HepG2 (cell line): ENCODE measurements at regions not wholly inside any gene's neighbourhood (a gene's known extent, or its start where the extent isn't known, plus 50 kb on each side); places are given as distances from the start of the nearest gene placed in this dataset.

ENCODE experiments used
- ATAC-seq: fragments of 200-7000 bp; cut with Tn5 transposase; 3 replicates; pipeline ENCODE4 v1.9.1; 2020; ENCODE audit warnings: mild to moderate bottlenecking, moderate library complexity
- BruUV-seq: library from RNA; stranded (reverse); fragments of 400-500 nt; replicated peaks from 2 replicates; lab custom pipeline; 2021; lab: Mats Ljungman, UMichigan
- CTCF ChIA-PET: fragments of 300-600 bp; formaldehyde crosslinking; extraction: SDS; loops from one replicate; lab custom pipeline; 2021; ENCODE audit warnings: low total read pairs, inconsistent platforms, low intra/inter-chr PET ratio; lab: Yijun Ruan, JAX
- POLR2A ChIA-PET: fragments of 350-600 bp; sonication (Branson Sonifier 250); formaldehyde crosslinking; loops from one replicate; lab custom pipeline; 2020; ENCODE audit warnings: antibody characterized with exemption, inconsistent platforms; lab: Yijun Ruan, JAX
- DNase-seq: peaks from one replicate; pipeline ENCODE4 v3.0.0-alpha.2; 2015; ENCODE audit warnings: low spot score
- FAIRE-seq: peaks from 3 replicates; lab custom pipeline; 2011; peaks lifted over from hg19 to GRCh38; lab: Jason Lieb, UNC
- H2AFZ ChIP-seq: one replicate; pipeline ENCODE4 v1.6.1; 2011; ENCODE audit warnings: low read length, inconsistent platforms
- H3K27ac ChIP-seq: fragments of 300-600 bp; 3 replicates; pipeline ENCODE4 v1.8.0; 2011; ENCODE audit warnings: mixed run types, mild to moderate bottlenecking, mixed read lengths, low read length, inconsistent platforms; ENCODE audit not compliant: insufficient read depth; ENCODE audit errors: extremely low read length
- H3K27me3 ChIP-seq, 2 experiments: fragments of 200-600 bp in 1 of 2; 2 replicates in 1 of 2; 3 replicates in 1 of 2; pipeline versions ENCODE4 v1.6.0 to v1.8.0; 2011; ENCODE audit warnings: low read length in 2 of 2, mild to moderate bottlenecking in 2 of 2, moderate library complexity in 2 of 2, inconsistent platforms in 1 of 2; ENCODE audit not compliant: insufficient read depth in 2 of 2, control insufficient read depth in 1 of 2
- H3K36me3 ChIP-seq, 2 experiments: fragments of 200-600 bp in 1 of 2; replicated peaks in 1 of 2; 2 replicates in 1 of 2; 3 replicates in 1 of 2; pipeline versions ENCODE4 v1.5.1 to v1.8.0; 2011; ENCODE audit warnings: low read length in 2 of 2, inconsistent platforms in 1 of 2; ENCODE audit not compliant: insufficient read depth in 2 of 2, control insufficient read depth in 1 of 2
- H3K4me1 ChIP-seq: 2 replicates; pipeline ENCODE4 v1.5.1; 2012; ENCODE audit warnings: low read length, inconsistent platforms; ENCODE audit not compliant: insufficient read depth
- H3K4me2 ChIP-seq: 2 replicates; pipeline ENCODE4 v1.6.0; 2011; ENCODE audit warnings: low read depth, low read length, inconsistent platforms
- H3K4me3 ChIP-seq, 3 experiments: fragments of 200-600 bp in 1 of 3; sonication (generic), shearing (Covaris generic) in 1 of 3; replicated peaks in 1 of 3; 2 replicates each; pipeline ENCODE4 v1.5.1; 2011 to 2016; ENCODE audit warnings: low read length in 3 of 3, inconsistent platforms in 2 of 3, low read depth in 2 of 3, mild to moderate bottlenecking in 2 of 3, control low read depth in 1 of 3, mixed read lengths in 1 of 3; ENCODE audit not compliant: insufficient read depth in 1 of 3
- H3K79me2 ChIP-seq: one replicate; pipeline ENCODE4 v1.6.1; 2011; ENCODE audit warnings: low read length, inconsistent platforms; ENCODE audit not compliant: insufficient read depth
- H3K9ac ChIP-seq: 2 replicates; pipeline ENCODE4 v1.6.0; 2011; ENCODE audit warnings: mild to moderate bottlenecking, low read depth, low read length, inconsistent platforms; ENCODE audit not compliant: insufficient read depth
- H3K9me3 ChIP-seq: 2 replicates; pipeline ENCODE4 v1.5.1; 2012; ENCODE audit warnings: mild to moderate bottlenecking, low read length
- H4K20me1 ChIP-seq: 2 replicates; pipeline ENCODE4 v1.6.0; 2011; ENCODE audit warnings: inconsistent platforms, mild to moderate bottlenecking, low read length, moderate library complexity; ENCODE audit not compliant: insufficient read depth
- ETV5 ChIP-seq: IDR thresholded peaks from 2 replicates; pipeline ENCODE4 v1.6.1; 2018; ENCODE audit warnings: missing biosample characterization, missing genetic modification reagents, inconsistent platforms, borderline replicate concordance
- ETV6 ChIP-seq: sonication (generic); formaldehyde crosslinking; conservative IDR thresholded peaks from 2 replicates; pipeline ENCODE4 v1.4.0; 2020; ENCODE audit warnings: missing genetic modification reagents
- KDM2A ChIP-seq: sonication (generic); formaldehyde crosslinking; IDR thresholded peaks from 2 replicates; pipeline ENCODE4 v1.4.0; 2020; ENCODE audit warnings: low read depth, missing genetic modification reagents, borderline replicate concordance
- RAD21 ChIP-seq: fragments of 450-650 bp; formaldehyde crosslinking; IDR thresholded peaks from 2 replicates; pipeline ENCODE4 v1.5.0; 2020; ENCODE audit warnings: mild to moderate bottlenecking
- RBAK ChIP-seq: sonication (generic); formaldehyde crosslinking; IDR thresholded peaks from 2 replicates; pipeline ENCODE4 v1.5.1; 2020; ENCODE audit warnings: mild to moderate bottlenecking, missing genetic modification reagents
- RFXAP ChIP-seq: sonication (generic); formaldehyde crosslinking; IDR thresholded peaks from 2 replicates; pipeline ENCODE4 v1.4.0; 2020; ENCODE audit warnings: missing genetic modification reagents, borderline replicate concordance
- SMC3 ChIP-seq: IDR thresholded peaks from 2 replicates; pipeline ENCODE4 v1.6.1; 2011; ENCODE audit warnings: low read length, improper control_type of control experiment
- STAG1 ChIP-seq: sonication (generic); formaldehyde crosslinking; IDR thresholded peaks from 2 replicates; pipeline ENCODE4 v1.4.0; 2020; ENCODE audit warnings: missing genetic modification reagents
- TCF12 ChIP-seq, 2 experiments: fragments of 450-650 bp in 1 of 2; sonication (generic) in 1 of 2; formaldehyde crosslinking in 1 of 2; IDR thresholded peaks; 2 replicates each; pipeline versions ENCODE4 v1.6.1 to v1.8.0; 2017 to 2022; ENCODE audit warnings: antibody characterized with exemption in 1 of 2, mild to moderate bottlenecking in 1 of 2, missing genetic modification reagents in 1 of 2, moderate library complexity in 1 of 2
- ZNF121 ChIP-seq: sonication (generic); formaldehyde crosslinking; IDR thresholded peaks from 2 replicates; pipeline ENCODE4 v1.5.0; 2020; ENCODE audit warnings: mild to moderate bottlenecking, missing genetic modification reagents
- ZNF841 ChIP-seq: sonication (generic); formaldehyde crosslinking; IDR thresholded peaks from 2 replicates; pipeline ENCODE4 v1.8.1; 2023; ENCODE audit warnings: missing genetic modification reagents, borderline replicate concordance
- WGBS: methylation state at CpG from one replicate; pipeline ENCODE4 v1.1.6; 2017; ENCODE audit warnings: low lambda C conversion rate; 5-methylcytosine and 5-hydroxymethylcytosine counted together
- in situ Hi-C: cut with HindIII; loops from 2 replicates; pipeline ENCODE4 v1.10.0; 2017; ENCODE audit warnings: low pct_unique_long_range_greater_than_20kb; ENCODE audit not compliant: extremely low pct_ligation_motif_present
- intact Hi-C: fragments of 100-400 bp; cut with micrococcal nuclease; formaldehyde crosslinking; loops from one replicate; pipeline ENCODE4 v1.10.0; 2022; ENCODE audit not compliant: unreplicated experiment
- TF ChIP-seq, protein P1 (sequence below): sonication (generic); formaldehyde crosslinking; conservative IDR thresholded peaks from 2 replicates; pipeline ENCODE4 v1.8.0; 2022; ENCODE audit warnings: missing genetic modification reagents
- TF ChIP-seq, protein P2 (sequence below): sonication (generic); formaldehyde crosslinking; IDR thresholded peaks from 2 replicates; pipeline ENCODE4 v1.5.0; 2020; ENCODE audit warnings: mild to moderate bottlenecking, low read depth, missing genetic modification reagents, borderline replicate concordance
- TF ChIP-seq, protein P3 (sequence below): sonication (generic); formaldehyde crosslinking; IDR thresholded peaks from 2 replicates; pipeline ENCODE4 v1.9.0; 2022; ENCODE audit warnings: low read depth, missing genetic modification reagents
- TF ChIP-seq, protein P4 (sequence below): IDR thresholded peaks from 2 replicates; pipeline ENCODE4 v1.6.1; 2016; ENCODE audit warnings: missing genetic modification reagents, missing compliant biosample characterization
- TF ChIP-seq, protein P5 (sequence below): sonication (generic); formaldehyde crosslinking; IDR thresholded peaks from 2 replicates; pipeline ENCODE4 v1.5.0; 2020; ENCODE audit warnings: mild to moderate bottlenecking, missing genetic modification reagents, moderate library complexity

DNA sequence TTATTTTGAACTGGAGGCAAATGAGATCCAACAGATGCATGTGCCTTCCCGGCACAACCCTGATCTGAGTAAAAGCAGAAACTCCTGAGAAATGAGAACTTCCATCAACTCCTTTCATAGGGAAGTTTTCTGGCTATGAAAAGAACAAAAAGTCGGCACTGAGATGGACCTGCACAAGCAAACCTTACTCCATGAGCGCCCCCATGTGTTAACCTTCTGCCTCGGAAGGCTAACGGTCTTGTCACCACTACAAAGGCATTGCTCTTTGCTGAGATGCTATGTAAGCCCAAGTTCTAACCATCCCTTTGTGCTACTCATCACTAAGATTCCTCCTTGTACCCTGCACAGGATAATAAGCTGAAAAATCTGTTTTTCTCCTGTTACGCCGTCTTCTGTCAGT, 57.3 kb upstream of the SULT1C3 start (continued):
- TF ChIP-seq ETV5 (CRISPR knock-in tag): no peak
- TF ChIP-seq STAG1: peak; percentile 63
- no peak for TF ChIP-seq KDM2A (CRISPR knock-in tag)
- TF ChIP-seq ZNF841 (CRISPR knock-in tag): no peak

DNA sequence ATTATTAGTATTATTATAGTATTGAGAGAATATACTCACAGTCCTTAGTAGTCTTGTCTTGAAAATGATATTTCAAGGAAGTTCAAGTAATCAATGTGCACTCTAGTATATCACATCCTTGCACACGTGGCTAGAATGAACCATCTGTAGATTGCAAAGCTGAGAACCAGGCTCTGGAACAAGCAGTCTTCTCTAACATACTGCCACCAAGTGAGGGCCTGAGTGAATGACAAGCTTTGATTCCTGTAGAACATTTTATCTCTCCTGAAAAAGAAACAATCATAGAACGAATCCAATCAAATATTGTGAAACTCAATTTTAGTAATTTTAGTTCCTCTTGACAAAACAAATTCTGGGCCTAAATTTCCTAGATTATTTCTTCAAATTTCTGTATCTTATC, 55.3 kb upstream of the SULT1C3 start:
- TF ChIP-seq RAD21 (CRISPR knock-in tag) (no peak), RFXAP (CRISPR knock-in tag) (no peak), ZNF121 (CRISPR knock-in tag) (no peak), RBAK (CRISPR knock-in tag) (no peak), SMC3 (peak; percentile 41; the same call in 1 of the 2 replicates), STAG1 (peak; percentile 39), TCF12 (IDR thresholded peaks at IDR 0.05) (no peak), TCF12 (CRISPR knock-in tag; IDR thresholded peaks at IDR 0.05) (no peak), ETV6 (CRISPR knock-in tag) (no peak)
- TF ChIP-seq, protein P1, sequence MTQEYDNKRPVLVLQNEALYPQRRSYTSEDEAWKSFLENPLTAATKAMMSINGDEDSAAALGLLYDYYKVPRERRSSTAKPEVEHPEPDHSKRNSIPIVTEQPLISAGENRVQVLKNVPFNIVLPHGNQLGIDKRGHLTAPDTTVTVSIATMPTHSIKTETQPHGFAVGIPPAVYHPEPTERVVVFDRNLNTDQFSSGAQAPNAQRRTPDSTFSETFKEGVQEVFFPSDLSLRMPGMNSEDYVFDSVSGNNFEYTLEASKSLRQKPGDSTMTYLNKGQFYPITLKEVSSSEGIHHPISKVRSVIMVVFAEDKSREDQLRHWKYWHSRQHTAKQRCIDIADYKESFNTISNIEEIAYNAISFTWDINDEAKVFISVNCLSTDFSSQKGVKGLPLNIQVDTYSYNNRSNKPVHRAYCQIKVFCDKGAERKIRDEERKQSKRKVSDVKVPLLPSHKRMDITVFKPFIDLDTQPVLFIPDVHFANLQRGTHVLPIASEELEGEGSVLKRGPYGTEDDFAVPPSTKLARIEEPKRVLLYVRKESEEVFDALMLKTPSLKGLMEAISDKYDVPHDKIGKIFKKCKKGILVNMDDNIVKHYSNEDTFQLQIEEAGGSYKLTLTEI (CRISPR knock-in tag): no peak
- TF ChIP-seq, protein P2, sequence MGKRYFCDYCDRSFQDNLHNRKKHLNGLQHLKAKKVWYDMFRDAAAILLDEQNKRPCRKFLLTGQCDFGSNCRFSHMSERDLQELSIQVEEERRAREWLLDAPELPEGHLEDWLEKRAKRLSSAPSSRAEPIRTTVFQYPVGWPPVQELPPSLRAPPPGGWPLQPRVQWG: no peak
- TF ChIP-seq, protein P3, sequence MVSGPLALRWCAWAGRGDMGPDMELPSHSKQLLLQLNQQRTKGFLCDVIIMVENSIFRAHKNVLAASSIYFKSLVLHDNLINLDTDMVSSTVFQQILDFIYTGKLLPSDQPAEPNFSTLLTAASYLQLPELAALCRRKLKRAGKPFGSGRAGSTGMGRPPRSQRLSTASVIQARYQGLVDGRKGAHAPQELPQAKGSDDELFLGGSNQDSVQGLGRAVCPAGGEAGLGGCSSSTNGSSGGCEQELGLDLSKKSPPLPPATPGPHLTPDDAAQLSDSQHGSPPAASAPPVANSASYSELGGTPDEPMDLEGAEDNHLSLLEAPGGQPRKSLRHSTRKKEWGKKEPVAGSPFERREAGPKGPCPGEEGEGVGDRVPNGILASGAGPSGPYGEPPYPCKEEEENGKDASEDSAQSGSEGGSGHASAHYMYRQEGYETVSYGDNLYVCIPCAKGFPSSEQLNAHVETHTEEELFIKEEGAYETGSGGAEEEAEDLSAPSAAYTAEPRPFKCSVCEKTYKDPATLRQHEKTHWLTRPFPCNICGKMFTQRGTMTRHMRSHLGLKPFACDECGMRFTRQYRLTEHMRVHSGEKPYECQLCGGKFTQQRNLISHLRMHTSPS (CRISPR knock-in tag): no peak
- TF ChIP-seq, protein P4, sequence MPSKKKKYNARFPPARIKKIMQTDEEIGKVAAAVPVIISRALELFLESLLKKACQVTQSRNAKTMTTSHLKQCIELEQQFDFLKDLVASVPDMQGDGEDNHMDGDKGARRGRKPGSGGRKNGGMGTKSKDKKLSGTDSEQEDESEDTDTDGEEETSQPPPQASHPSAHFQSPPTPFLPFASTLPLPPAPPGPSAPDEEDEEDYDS: no peak
- TF ChIP-seq, protein P5, sequence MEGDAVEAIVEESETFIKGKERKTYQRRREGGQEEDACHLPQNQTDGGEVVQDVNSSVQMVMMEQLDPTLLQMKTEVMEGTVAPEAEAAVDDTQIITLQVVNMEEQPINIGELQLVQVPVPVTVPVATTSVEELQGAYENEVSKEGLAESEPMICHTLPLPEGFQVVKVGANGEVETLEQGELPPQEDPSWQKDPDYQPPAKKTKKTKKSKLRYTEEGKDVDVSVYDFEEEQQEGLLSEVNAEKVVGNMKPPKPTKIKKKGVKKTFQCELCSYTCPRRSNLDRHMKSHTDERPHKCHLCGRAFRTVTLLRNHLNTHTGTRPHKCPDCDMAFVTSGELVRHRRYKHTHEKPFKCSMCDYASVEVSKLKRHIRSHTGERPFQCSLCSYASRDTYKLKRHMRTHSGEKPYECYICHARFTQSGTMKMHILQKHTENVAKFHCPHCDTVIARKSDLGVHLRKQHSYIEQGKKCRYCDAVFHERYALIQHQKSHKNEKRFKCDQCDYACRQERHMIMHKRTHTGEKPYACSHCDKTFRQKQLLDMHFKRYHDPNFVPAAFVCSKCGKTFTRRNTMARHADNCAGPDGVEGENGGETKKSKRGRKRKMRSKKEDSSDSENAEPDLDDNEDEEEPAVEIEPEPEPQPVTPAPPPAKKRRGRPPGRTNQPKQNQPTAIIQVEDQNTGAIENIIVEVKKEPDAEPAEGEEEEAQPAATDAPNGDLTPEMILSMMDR: peak; percentile 60
- Histone ChIP-seq H3K79me2 (no peaks in the 10 kb centered on the region), H3K9me3 (no peaks in the 10 kb centered on the region), H4K20me1 (no peaks in the 10 kb centered on the region), H2AFZ (no peak overlapping the region), H3K27me3 (no peaks in the 10 kb centered on the region), H3K4me3 (no peak overlapping the region), H3K27ac (no peak overlapping the region), H3K4me1 (no peaks in the 10 kb centered on the region), H3K9ac (no peak overlapping the region), H3K4me2 (no peak overlapping the region), H3K36me3 (no peaks in the 10 kb centered on the region)
- WGBS: 4% methylated on average over 2 of the region's 2 CpGs
- in situ Hi-C loops: loop anchor here (5.0 kb wide), 1 partner anchor 247 kb away; no protein-coding TSS in a partner anchor
- no TSS peak for BruUV-seq
- ATAC-seq (peak; percentile 87), DNase-seq (peak; percentile 29), FAIRE-seq (peak; percentile 70)
- POLR2A ChIA-PET: no interaction called here
- intact Hi-C loops: loop anchor here (2.0 to 5.0 kb wide), 2 partner anchors 248 to 267 kb away; no protein-coding TSS in a partner anchor
- CTCF ChIA-PET: interaction anchor here (1.1 kb wide), 1 partner anchor 1546 kb away, joined by 3 read pairs; no protein-coding TSS in a partner anchor
